HG02970 (cell line): ENCODE measurements at regions not wholly inside any gene's neighbourhood (a gene's known extent, or its start where the extent isn't known, plus 50 kb on each side); places are given as distances from the start of the nearest gene placed in this dataset.
"Not testable (repeated sequence)": the region's sequence is repeated elsewhere in the genome, so short reads cannot be mapped to it uniquely, and the experiment has no call there.

Source experiments
- ATAC-seq: cut with Tn5 transposase; IDR thresholded peaks from one replicate; pipeline ENCODE4 v1.9.1; 2021; ENCODE audit warnings: mild to moderate bottlenecking, moderate library complexity, moderate number of reproducible peaks; ENCODE audit not compliant: unreplicated experiment, low FRiP score

- ATAC-seq, result no peak
Observed at GRCh38 chr20:53778736-53779135, 185.1 kb upstream of the ZNF217 start.

- ATAC-seq, result no peak
Observed at GRCh38 chr20:53778041-53778516, 184.4 kb upstream of the ZNF217 start.

- ATAC-seq, result not testable (repeated sequence)
Observed at GRCh38 chr20:53777402-53777801, 183.8 kb upstream of the ZNF217 start.

GRCh38 chr20:53776858-53777257 lies 183.2 kb upstream of the ZNF217 start:
- no peak for ATAC-seq

DNA sequence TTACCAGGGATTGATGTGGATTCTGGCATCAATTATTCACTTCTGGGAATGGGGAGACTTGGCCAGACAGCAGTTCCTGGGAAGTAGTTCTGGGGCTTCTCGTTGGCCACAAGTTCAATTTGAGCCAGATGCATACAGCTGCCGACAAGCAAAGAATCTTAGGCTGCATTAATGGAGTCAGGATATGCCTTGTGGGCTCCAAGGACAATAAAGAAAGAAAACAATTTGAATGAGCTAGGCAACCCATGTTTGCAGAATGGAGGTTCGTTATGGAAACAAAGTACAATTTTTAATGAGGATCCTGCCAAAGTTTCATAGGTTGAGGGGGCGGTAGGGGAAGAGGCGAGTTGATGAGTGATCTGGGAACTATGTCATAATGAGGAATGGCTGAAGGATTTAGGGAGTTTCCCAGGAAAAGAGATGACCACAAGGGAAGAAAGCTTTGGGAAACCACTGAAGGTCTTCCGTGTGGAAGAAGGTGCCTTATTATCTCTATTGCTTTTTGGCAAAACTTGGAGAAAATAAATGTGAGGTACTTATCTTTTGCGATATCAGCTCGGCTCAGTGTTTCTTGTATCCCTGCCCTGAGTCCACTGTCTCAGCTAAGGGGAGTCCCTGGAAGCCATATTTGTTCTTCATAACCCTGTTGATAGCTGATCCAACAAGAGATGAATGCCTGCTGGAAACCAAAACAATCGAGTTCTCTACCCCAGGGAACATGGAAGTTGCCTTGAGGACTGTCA lies 181.0 kb upstream of the ZNF217 start:
- no peak for ATAC-seq

- no peak for ATAC-seq
Observed at GRCh38 chr20:53773792-53774401, 180.3 kb upstream of the ZNF217 start.

DNA sequence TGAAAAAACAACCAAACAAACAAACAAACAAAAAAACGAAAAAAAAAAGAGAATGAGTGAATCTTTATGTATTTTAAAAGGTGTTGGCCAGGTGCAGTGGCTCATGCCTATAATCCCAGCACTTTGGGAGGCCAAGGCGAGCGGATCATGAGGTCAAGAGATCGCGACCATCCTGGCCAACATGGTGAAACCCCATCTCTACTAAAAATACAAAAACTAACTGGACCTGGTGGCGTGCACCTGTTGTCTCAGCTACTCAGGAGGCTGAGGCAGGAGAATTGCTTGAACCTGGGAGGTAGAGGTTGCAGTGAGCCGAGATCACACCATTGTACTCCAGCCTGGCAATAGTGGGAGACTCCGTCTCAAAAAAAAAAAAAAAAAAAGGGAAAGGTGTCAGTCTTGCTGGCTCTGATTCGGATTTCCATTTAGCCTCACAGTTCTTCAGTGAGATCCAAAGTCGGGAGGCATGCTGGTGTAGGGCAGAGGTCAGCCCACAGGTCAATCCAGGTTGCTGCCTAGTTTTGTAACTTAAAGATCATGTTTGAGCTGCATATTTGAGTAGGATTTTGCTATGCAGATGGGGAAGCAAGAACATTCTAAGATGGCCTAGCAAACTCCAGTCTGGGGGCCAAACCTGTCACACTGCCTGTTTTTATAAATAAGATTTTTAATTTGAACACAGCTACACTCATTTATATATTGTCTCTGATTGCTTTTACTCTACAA lies 179.6 kb upstream of the ZNF217 start:
- ATAC-seq, result not testable (repeated sequence)

- no peak for ATAC-seq
Observed at GRCh38 chr20:53769041-53769440, 175.4 kb upstream of the ZNF217 start.

- ATAC-seq, result no peak
Observed at GRCh38 chr20:53768329-53768728, 174.7 kb upstream of the ZNF217 start.

GRCh38 chr20:53767206-53767930 lies 173.7 kb upstream of the ZNF217 start:
- ATAC-seq, result no peak

DNA sequence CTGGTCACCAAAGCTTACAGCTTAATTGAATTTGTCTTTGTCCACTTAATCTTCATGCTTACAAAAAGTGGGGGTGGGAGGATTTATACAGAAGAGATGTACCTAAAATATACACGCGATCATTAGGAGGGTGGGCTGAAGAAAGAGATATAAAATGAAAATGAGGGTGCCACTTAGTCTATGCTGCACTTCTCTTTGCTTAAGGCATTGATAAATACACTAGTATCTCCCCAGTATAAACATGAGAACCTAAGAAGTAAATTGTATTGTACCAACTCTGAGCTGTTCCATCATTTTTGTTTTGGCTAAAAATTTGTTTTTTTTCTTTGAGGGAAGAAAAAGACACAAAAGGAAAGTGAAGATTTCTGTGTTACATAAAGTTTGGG lies 170.8 kb upstream of the ZNF217 start:
- no peak for ATAC-seq

GRCh38 chr20:53763707-53764414 lies 170.2 kb upstream of the ZNF217 start:
- no peak for ATAC-seq

DNA sequence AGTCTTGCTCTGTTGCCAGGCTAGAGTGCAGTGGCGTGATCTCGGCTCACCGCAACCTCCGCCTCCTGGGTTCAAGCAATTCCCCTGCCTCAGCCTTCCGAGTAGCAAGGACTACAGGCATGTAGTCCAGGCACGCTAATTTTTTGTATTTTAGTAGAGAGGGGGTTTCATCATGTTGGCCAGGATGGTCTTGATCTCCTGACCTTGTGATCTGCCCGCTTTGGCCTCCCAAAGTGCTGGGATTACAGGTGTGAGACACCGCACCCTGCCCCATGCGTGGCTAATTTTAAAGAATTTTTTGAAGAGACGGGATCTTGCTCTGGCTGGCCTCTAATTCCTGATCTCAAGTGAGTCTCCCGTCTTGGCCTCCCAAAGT lies 168.8 kb upstream of the ZNF217 start:
- not testable (repeated sequence) for ATAC-seq

DNA sequence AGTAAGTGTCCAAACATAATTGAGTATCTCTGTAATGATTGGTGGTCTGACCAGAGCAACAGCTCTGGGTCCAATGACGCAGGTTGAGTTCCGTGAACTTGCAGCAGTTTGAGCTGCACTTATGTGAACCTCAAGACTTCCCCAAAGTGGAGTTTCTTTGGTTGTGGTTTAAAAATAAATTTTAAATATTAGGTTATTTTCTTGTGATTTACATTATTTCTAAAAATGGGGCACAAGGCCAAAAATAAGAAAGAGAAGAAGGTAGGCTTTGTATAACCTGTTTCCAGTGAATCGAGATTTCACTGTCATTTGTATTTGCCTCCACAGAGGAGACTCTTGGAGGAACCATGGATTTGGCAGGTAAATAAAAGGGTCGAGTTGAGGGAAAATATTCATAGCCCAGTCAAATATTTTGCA lies 166.4 kb upstream of the ZNF217 start:
- ATAC-seq, result no peak

DNA sequence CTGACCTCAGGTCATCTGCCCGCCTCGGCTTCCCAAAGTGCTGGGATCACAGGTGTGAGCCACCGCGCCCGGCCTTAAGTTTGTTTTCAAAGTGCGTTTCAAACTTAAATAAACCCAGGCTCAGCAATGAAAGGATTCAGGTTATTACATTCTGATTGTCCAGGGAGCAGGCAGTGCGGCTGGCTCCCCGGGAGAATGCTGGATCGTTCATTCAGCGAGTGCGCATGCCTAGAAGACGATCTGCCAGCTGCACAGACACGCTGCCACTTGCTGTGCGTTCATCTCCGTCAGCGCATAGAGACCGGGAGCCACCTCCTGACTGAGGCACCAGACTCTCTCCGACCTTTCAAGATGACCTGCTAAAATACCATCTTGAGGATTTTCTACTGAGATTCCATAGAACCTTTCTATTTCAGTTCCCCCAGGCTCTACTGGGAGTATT lies 163.9 kb upstream of the ZNF217 start:
- ATAC-seq, result no peak

DNA sequence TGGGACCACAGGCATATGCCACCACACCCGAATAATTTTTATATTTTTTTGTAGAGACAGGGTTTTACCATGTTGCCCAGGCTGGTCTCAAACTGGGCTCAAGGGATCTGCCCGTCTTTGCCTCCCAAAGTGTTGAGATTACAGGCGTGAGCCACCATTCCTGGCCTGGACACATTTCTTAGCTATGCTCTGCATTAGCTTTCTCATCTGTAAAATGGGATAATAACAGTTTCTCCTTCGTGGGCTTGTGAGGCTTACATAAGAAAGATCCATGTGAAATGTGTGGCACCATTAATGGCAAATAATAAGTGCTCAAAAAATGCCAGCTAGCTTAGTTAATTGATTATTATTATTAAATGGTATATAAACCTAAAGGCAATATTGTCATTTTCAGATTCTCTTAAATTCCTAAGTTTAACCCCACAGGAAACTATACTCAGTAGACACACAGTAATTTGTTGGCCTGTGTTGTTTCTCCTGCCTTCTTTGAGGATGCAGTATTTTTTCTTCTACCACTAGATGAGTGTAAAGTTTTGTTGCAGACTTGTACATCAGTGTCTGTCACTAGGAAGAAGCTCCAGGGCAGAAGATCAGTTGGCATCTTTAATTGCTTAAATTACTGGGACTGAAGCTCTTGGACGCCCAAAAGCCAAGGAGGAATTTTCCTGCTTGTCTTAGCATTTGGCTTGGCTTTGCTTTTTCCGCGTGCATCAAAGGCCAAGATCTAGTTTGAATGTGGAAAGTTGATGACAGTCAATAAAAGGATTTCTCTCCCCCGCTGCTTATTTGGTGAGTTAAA lies 162.3 kb upstream of the ZNF217 start:
- ATAC-seq, result no peak

DNA sequence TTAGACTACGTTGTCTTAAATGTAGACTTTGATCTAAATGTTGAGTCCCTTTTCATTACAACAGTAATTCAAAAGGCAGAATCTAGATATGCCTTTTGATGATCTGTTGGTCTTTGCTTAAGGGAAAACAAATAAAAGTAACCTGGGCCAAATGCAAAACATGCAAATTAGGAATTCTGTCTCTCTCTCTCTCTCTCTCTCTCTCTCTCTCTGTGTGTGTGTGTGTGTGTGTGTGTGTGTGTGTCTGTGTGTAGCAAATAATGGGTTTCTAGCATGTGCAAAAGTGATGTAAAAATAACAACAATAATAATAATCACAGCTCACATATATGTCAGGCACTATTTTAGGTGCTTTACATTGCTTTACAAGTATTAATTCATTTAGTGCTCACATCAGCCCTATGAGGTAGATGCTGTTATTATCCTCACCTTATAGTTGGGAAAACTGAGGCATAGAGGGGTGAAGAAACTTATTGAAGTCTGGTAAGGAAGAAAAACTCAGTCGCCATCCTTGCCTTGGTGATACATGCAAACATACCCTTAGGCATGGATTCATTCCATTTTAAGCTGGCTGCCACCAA lies 160.3 kb upstream of the ZNF217 start:
- no peak for ATAC-seq

DNA sequence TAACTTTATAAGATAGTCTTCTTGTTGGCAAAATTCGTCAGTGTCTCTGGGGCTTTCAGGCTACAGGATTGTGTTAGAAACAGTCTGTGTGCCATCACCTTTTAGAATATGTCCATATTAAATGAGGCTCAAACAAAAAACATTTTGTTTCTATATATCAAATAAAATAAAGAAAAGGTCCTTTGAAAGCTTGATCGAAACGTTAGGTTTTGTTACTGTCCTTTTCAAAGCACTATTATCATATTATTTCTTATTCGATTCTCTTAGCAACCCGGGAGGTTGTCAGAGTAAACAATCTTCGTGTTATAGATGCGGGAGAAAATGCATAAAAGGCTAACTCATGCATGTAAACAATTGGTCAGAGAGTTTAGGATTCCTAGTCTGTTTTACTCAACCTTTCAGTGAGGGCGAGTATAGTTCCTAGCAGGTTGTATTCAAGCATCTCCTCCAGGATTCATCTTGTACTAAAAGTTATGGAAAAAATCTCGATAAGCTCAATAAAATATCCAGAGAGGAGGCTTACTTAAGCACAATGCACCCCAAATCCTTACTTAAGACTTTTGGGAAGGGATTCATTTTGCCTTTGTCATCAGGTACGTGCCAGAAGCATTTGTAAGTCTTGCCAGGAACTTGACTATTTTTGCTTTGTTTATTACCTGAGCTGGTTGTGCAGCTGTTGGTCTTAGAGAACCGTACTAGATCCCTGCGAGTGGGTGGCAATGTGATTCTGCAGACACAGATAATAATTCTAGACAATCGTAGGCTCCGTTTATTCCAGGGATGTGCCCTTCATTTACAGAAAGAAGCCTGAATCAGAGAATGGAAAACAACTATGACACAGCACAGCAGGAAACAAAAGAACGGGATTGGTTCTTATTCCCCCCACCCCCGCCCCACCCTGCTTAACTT lies 159.6 kb upstream of the ZNF217 start:
- no peak for ATAC-seq
